GM21786 (cell line): ENCODE measurements at regions not wholly inside any gene's neighbourhood (a gene's known extent, or its start where the extent isn't known, plus 50 kb on each side); places are given as distances from the start of the nearest gene placed in this dataset.

Experiments used
- ATAC-seq: cut with Tn5 transposase; IDR thresholded peaks from one replicate; pipeline ENCODE4 v1.9.1; 2021; ENCODE audit not compliant: unreplicated experiment

- ATAC-seq, result no peak
Measured at GRCh38 chr12:9258676-9259075, 50.5 kb upstream of the PZP start.
